Gastrocnemius medialis (tissue), 4 donors: ENCODE measurements at regions not wholly inside any gene's neighbourhood (a gene's known extent, or its start where the extent isn't known, plus 50 kb on each side); places are given as distances from the start of the nearest gene placed in this dataset.

Experiments
- ATAC-seq, 2 donors: fragments of 150-250 bp; one replicate each; pipeline ENCODE4 v1.9.1; 2016
- DNase-seq, 2 donors: peaks; one replicate each; pipeline ENCODE4 v3.0.0-alpha.2; 2019
- H3K27ac ChIP-seq, 4 donors: fragments of 200-600 bp; sonication (generic); 1 replicate in 1 of 4; 2 replicates in 3 of 4; pipeline ENCODE4 v1.5.1; 2016 to 2018; ENCODE audit warnings: mild to moderate bottlenecking in 2 of 4, moderate library complexity in 1 of 4
- H3K27me3 ChIP-seq, 3 donors: fragments of 200-600 bp; sonication (generic) in 2 of 3; 1 replicate in 1 of 3; 2 replicates in 2 of 3; pipeline versions ENCODE4 v1.5.1 to v1.6.0; 2016 to 2019; ENCODE audit warnings: mild to moderate bottlenecking in 1 of 3, moderate library complexity in 1 of 3
- H3K36me3 ChIP-seq, 2 donors: fragments of 200-600 bp; sonication (generic) in 1 of 2; one replicate each; pipeline ENCODE4 v1.5.1; 2017 to 2018
- H3K4me1 ChIP-seq, 2 donors: fragments of 200-600 bp; sonication (generic) in 1 of 2; one replicate each; pipeline ENCODE4 v1.5.1; 2016 to 2017; ENCODE audit warnings: mild to moderate bottlenecking in 2 of 2
- H3K4me3 ChIP-seq, 4 donors: fragments of 200-600 bp; sonication (generic) in 3 of 4; 1 replicate in 1 of 4; 2 replicates in 3 of 4; pipeline ENCODE4 v1.5.1; 2016 to 2019; ENCODE audit warnings: mild to moderate bottlenecking in 2 of 4
- H3K9me3 ChIP-seq, 3 donors: fragments of 200-600 bp; sonication (generic) in 2 of 3; 1 replicate in 1 of 3; 2 replicates in 2 of 3; pipeline ENCODE4 v1.5.1; 2016 to 2019
- POLR2A ChIP-seq, 2 donors: fragments of 450-650 bp; IDR thresholded peaks; one replicate each; pipeline ENCODE4 v1.6.1; 2017; ENCODE audit warnings: antibody characterized with exemption in 2 of 2, mild to moderate bottlenecking in 2 of 2, moderate library complexity in 2 of 2
- in situ Hi-C, 4 donors: fragments of 200-750 bp; cut with MboI; loops; one replicate each; pipeline versions ENCODE4 v1.15.0 to v1.8.0; 2017; ENCODE audit warnings: low sequenced_read_pairs in 4 of 4
- intact Hi-C: fragments of 100-400 bp; cut with DNase I; formaldehyde crosslinking; loops from one replicate; pipeline ENCODE4 v1.15.1; 2023; ENCODE audit warnings: low total_unique reads
- TF ChIP-seq, protein P1 (sequence below), 5 experiments: fragments of 450-650 bp in 3 of 5; fragments of 200-600 bp in 2 of 5; sonication (generic) in 2 of 5; IDR thresholded peaks in 4 of 5; conservative IDR thresholded peaks in 1 of 5; 1 replicate in 4 of 5; 2 replicates in 1 of 5; pipeline ENCODE4 v1.5.1; 2016 to 2019; ENCODE audit warnings: antibody characterized with exemption in 5 of 5, mild to moderate bottlenecking in 3 of 5, moderate library complexity in 3 of 5

DNA sequence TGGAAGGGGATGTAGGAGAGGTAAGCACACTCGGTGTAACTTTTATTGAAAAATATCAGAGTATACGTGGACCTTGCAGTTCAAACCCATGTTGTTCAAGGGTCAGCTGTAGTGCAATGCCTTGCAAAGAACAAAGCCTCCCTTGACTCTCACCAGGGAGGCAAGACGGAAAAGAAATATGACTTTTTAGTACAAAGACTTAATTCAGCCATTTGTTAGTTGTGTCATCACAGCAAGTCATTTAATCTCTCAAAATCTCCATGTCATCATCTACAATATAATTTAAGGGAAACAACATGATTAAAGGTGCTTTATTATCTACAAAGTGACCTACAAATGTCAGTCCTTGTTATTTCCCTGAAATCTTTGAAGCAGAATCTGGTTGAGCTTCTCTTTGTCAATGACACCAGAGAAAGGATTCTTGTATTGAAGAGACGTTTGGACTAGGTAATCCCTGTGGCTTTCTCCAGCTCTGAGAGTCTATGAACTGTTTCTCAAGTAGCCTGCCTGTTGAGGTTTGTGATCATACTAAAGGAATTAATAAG, 502.8 kb downstream of the REEP3 start:
- H3K36me3 ChIP-seq = no peaks in the 10 kb centered on the region
- intact Hi-C loops = no loop called here
- no peak for TF ChIP-seq POLR2A (IDR thresholded peaks at IDR 0.05)
- TF ChIP-seq, protein P1, sequence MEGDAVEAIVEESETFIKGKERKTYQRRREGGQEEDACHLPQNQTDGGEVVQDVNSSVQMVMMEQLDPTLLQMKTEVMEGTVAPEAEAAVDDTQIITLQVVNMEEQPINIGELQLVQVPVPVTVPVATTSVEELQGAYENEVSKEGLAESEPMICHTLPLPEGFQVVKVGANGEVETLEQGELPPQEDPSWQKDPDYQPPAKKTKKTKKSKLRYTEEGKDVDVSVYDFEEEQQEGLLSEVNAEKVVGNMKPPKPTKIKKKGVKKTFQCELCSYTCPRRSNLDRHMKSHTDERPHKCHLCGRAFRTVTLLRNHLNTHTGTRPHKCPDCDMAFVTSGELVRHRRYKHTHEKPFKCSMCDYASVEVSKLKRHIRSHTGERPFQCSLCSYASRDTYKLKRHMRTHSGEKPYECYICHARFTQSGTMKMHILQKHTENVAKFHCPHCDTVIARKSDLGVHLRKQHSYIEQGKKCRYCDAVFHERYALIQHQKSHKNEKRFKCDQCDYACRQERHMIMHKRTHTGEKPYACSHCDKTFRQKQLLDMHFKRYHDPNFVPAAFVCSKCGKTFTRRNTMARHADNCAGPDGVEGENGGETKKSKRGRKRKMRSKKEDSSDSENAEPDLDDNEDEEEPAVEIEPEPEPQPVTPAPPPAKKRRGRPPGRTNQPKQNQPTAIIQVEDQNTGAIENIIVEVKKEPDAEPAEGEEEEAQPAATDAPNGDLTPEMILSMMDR (IDR thresholded peaks at IDR 0.05 in 4 of 5, conservative IDR thresholded peaks at IDR 0.05 in 1 of 5) = no peak
- DNase-seq (no peak), ATAC-seq (no peak)
- no peaks in the 10 kb centered on the region for H3K9me3 ChIP-seq
- H3K4me3 ChIP-seq = no peak overlapping the region
- H3K27me3 ChIP-seq = no peaks in the 10 kb centered on the region
- H3K27ac ChIP-seq = no peak overlapping the region
- in situ Hi-C loops = no loop called here
- no peaks in the 10 kb centered on the region for H3K4me1 ChIP-seq

DNA sequence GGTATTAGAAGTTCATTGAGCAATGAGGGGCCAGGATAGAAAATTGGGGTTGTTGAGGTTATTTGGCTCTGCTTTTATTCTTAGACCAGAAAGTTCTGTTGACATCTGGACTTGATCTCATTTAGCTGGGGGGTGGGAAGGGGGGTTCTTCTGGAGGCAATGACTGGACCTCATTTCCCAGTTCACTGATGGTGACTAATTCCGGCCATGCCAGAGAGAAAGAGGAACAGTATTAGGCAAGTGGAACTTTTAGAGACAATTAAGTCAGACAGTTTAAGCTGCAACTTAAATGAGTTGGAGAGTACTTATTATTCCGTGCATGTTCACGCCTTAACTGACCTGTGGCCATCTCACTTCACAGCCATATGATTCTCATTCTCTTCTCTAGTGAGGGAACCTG, 512.5 kb downstream of the REEP3 start:
- H3K4me1 ChIP-seq = no peaks in the 10 kb centered on the region
- H3K27ac ChIP-seq = no peak overlapping the region
- no peaks in the 10 kb centered on the region for H3K36me3 ChIP-seq
- in situ Hi-C loops = no loop called here
- intact Hi-C loops = no loop called here
- DNase-seq = no peak
- no peaks in the 10 kb centered on the region for H3K9me3 ChIP-seq
- ATAC-seq = no peak
- TF ChIP-seq POLR2A (IDR thresholded peaks at IDR 0.05) = no peak
- TF ChIP-seq, protein P1 (IDR thresholded peaks at IDR 0.05 in 4 of 5, conservative IDR thresholded peaks at IDR 0.05 in 1 of 5) = no peak
- no peak overlapping the region for H3K4me3 ChIP-seq
- H3K27me3 ChIP-seq = peaks cover 0 to 4% (median 0%) of the 10 kb centered on the region in 3 donors

DNA sequence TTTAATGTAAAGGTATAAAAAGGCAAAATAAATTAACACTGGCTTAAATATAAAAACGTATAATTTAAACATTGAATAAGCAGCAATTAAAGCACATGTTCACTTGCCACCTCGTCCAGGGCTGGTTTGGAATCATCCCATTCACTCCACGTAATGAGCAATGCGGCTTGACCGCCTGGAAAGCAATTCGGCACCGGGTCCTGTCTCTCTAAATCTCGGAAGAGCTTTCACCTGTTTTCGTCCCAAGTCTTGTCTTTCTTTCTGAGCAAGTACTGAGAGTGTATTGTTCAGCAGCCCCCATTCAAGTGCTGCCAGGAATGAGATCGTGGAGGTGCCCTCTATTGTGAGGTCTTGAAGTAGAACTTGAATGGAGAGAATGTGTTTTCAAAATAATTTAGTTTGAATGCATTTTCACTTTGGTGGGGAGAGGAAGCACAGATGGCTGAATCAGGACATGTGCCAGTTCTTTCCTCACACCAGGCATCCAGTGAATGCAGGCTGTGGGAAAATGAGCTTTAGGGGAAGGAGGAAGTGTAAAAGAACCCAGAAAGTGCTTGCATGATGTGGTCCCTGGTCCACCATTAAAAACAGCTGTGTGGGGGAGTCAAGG, 515.2 kb downstream of the REEP3 start:
- peaks cover 0 to 4% (median 0%) of the 10 kb centered on the region in 3 donors for H3K27me3 ChIP-seq
- no peak overlapping the region for H3K27ac ChIP-seq
- no peaks in the 10 kb centered on the region for H3K36me3 ChIP-seq
- no peaks in the 10 kb centered on the region for H3K9me3 ChIP-seq
- intact Hi-C loops = no loop called here
- ATAC-seq (no peak), DNase-seq (no peak)
- no peak overlapping the region for H3K4me3 ChIP-seq
- in situ Hi-C loops = no loop called here
- H3K4me1 ChIP-seq = no peaks in the 10 kb centered on the region
- TF ChIP-seq, protein P1 (IDR thresholded peaks at IDR 0.05 in 4 of 5, conservative IDR thresholded peaks at IDR 0.05 in 1 of 5) = no peak
- no peak for TF ChIP-seq POLR2A (IDR thresholded peaks at IDR 0.05)

DNA sequence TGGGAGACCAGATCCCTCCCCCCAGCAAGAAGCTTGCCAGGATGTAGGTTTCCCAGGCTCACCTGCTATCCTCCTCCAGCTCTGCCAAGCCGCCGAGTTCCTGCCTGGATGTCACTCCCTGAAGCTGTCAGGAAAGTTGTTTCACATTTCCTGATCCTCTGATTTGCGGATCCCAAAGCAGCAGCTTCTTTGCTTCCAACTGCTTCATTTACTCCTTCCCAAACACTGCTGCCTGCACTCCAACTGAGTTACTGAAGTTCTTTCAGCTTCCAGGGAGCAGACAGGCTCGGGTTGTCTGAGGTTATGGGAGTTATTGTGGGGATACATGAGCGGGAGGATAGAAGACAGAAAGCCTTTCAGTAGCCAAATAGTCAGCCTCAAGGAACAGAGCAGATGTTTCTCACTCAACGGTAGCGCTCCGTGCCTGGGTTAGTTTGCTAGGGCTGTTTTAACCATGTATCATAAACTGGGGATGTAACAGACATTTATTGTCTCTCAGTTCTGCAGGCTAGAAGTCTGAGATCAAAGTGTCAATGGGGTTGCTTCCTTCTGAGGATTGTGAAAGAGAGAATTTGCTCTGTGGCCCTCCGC, 516.0 kb downstream of the REEP3 start:
- Histone ChIP-seq H3K4me3 (no peak overlapping the region), H3K36me3 (no peaks in the 10 kb centered on the region), H3K4me1 (no peaks in the 10 kb centered on the region), H3K9me3 (no peaks in the 10 kb centered on the region), H3K27me3 (peaks cover 0 to 4% (median 0%) of the 10 kb centered on the region in 3 donors), H3K27ac (no peak overlapping the region)
- TF ChIP-seq, protein P1 (IDR thresholded peaks at IDR 0.05 in 4 of 5, conservative IDR thresholded peaks at IDR 0.05 in 1 of 5) = no peak
- no peak for TF ChIP-seq POLR2A (IDR thresholded peaks at IDR 0.05)
- DNase-seq = no peak
- intact Hi-C loops (no loop called here), in situ Hi-C loops (no loop called here)
- no peak for ATAC-seq
